Heart left ventricle (tissue), 13 donors: ENCODE measurements at regions not wholly inside any gene's neighbourhood (a gene's known extent, or its start where the extent isn't known, plus 50 kb on each side); places are given as distances from the start of the nearest gene placed in this dataset.

ENCODE experiments used
- CTCF ChIP-seq, 12 donors: fragments of 200-600 bp; sonication (generic) in 4 of 12; IDR thresholded peaks; one replicate each; pipeline versions ENCODE4 v1.5.0 to v1.8.0; 2018 to 2022; ENCODE audit warnings: antibody characterized with exemption in 12 of 12, mild to moderate bottlenecking in 5 of 12
- POLR2A ChIP-seq, 2 donors: fragments of 450-650 bp; IDR thresholded peaks; one replicate each; pipeline ENCODE4 v1.6.1; 2017; ENCODE audit warnings: antibody characterized with exemption in 2 of 2, mild to moderate bottlenecking in 2 of 2, moderate library complexity in 2 of 2
- donor health status: ischemic (EF 13 %, LVEDD 7.1; RV severe dilation, severe dysfunction).
- donor health status: DM: no; HTN: yes; CAD: no.
- donor health status: DM: no; HTN: no; CAD: no.
- donor health status: ischemic (EF 25% LVEDD 6.9; RV normal size, moderate dysfunction).
- donor health status: ischemic (EF 25% LVEDD 5.7; RV mildly dilated, moderate dysfunction).
- donor health status: ischemic (EF 35%, LVEDD 5.7; RV mildly dilated, moderate dysfunction).
- donor health status: nonischemic (EF 11% LVEDD 7.7; RV severe dilation, severe dysfunction).
- donor health status: DM: yes; HTN: yes; CAD: no.
- donor health status: PGD.
- donor health status: ischemic (EF 29% LVEDD 5.4; RV normal size, mild dysfunction).
- donor health status: nonischemic (EF 23%, LVEDD 6.1; RV moderate dilation, normal function).

GRCh38 chr7:54183055-54183454, 359.1 kb upstream of the VSTM2A start:
- TF ChIP-seq CTCF (IDR thresholded peaks at IDR 0.05): no peak
- no peak for TF ChIP-seq POLR2A (IDR thresholded peaks at IDR 0.05)
